ENCODE measurements at regions not wholly inside any gene's neighbourhood (a gene's known extent, or its start where the extent isn't known, plus 50 kb on each side); places are given as distances from the start of the nearest gene placed in this dataset.
"Not testable (repeated sequence)": the region's sequence is repeated elsewhere in the genome, so short reads cannot be mapped to it uniquely, and the experiment has no call there.

DNA sequence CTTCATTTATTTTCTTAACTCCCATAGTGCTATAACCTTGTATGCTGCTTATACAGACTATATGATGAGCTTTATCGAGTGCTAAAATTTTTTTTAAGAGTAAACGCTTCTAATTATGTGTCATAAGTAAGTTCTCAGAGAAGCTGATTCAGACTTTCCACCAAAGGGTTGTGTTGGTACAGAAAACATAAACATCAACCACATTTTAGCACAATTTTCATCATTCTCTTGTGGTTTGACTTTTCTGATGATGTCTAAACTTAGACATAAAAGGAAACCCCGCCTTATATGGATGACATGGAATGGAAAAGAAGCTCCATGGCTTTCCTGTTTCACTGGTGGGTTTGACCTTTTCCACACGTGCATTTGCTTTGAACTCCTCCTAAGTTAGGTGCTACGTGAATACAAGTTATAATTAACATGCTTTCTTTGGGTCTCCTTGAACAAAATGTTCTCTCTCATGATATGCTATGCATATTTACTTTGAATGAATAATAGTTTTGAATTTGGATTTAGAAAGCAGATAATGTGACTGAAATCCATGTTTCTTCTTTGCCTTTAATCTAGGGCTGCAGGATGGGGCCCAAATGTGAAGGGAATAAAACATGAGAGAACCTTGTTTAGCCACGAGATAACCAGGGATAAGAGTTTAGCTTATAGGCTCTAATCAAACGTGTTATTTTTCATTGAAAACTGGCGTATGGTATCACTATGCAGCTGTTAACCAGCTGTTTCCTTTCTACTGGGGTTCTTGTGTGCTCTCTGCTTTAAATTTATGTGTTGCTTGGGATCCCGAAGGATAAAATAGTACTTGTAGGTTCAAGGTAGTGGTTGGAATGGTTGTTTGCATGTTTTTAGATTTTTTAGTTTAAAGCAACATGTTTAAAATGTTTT lies 127.1 kb upstream of the AHI1 start:
- WGBS, 2 donors, result 59 to 61% methylated on average over 9 of the region's 9 CpGs
- no peak for DNase-seq (ENCODE audit: low spot score in 2 of 2)
- no peak overlapping the region for H3K4me3 ChIP-seq (ENCODE audit: low read depth, poor library complexity, severe bottlenecking)
- no peak for TF ChIP-seq POLR2A (IDR thresholded peaks at IDR 0.05)
- TF ChIP-seq, protein P1, sequence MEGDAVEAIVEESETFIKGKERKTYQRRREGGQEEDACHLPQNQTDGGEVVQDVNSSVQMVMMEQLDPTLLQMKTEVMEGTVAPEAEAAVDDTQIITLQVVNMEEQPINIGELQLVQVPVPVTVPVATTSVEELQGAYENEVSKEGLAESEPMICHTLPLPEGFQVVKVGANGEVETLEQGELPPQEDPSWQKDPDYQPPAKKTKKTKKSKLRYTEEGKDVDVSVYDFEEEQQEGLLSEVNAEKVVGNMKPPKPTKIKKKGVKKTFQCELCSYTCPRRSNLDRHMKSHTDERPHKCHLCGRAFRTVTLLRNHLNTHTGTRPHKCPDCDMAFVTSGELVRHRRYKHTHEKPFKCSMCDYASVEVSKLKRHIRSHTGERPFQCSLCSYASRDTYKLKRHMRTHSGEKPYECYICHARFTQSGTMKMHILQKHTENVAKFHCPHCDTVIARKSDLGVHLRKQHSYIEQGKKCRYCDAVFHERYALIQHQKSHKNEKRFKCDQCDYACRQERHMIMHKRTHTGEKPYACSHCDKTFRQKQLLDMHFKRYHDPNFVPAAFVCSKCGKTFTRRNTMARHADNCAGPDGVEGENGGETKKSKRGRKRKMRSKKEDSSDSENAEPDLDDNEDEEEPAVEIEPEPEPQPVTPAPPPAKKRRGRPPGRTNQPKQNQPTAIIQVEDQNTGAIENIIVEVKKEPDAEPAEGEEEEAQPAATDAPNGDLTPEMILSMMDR (IDR thresholded peaks at IDR 0.05), result no peak
- intact Hi-C loops (cut with DNase I; ENCODE audit: low total_unique reads), result no loop called here

DNA sequence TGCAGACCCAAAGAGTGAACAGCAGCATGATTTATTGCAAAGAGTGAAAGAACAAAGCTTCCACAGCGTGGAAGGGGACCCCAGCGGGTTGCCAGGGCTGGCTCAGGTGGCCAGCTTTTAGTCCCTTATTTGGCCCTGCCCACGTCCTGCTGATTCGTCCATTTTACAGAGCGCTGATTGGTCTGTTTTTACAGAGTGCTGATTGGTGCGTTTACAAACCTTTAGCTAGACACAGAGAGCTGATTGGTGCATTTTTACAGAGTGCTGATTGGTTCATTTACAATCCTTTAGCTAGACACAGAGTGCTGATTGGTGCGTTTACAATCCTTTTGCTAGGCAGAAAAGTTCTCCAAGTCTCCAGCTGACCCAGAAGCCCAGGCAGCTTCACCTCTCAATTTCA lies 128.5 kb upstream of the AHI1 start:
- H3K4me3 ChIP-seq (ENCODE audit: low read depth, poor library complexity, severe bottlenecking); DNase-seq (ENCODE audit: low spot score in 2 of 2); intact Hi-C loops (cut with DNase I; ENCODE audit: low total_unique reads): not testable (repeated sequence)
- WGBS, 2 donors, result 82 to 95% methylated on average over 7 of the region's 7 CpGs

- TF ChIP-seq POLR2A (IDR thresholded peaks at IDR 0.05), result no peak
- TF ChIP-seq, protein P1 (IDR thresholded peaks at IDR 0.05), result no peak
- no peak overlapping the region for H3K4me3 ChIP-seq (ENCODE audit: low read depth, poor library complexity, severe bottlenecking)
- DNase-seq (ENCODE audit: low spot score in 2 of 2), result no peak
- intact Hi-C loops (cut with DNase I; ENCODE audit: low total_unique reads), result no loop called here
Measured at GRCh38 chr6:135627092-135627715, 129.7 kb upstream of the AHI1 start.

GRCh38 chr6:135630789-135631376 lies 133.3 kb upstream of the AHI1 start:
- WGBS, 2 donors, result 66 to 79% methylated on average over 6 of the region's 6 CpGs
- TF ChIP-seq, protein P1 (IDR thresholded peaks at IDR 0.05), result no peak
- TF ChIP-seq POLR2A (IDR thresholded peaks at IDR 0.05), result no peak
- intact Hi-C loops (cut with DNase I; ENCODE audit: low total_unique reads), result no loop called here
- DNase-seq (ENCODE audit: low spot score in 2 of 2), result no peak
- no peak overlapping the region for H3K4me3 ChIP-seq (ENCODE audit: low read depth, poor library complexity, severe bottlenecking)

- no peak for TF ChIP-seq POLR2A (IDR thresholded peaks at IDR 0.05)
- TF ChIP-seq, protein P1 (IDR thresholded peaks at IDR 0.05), result no peak
- DNase-seq (ENCODE audit: low spot score in 2 of 2), result no peak
- no peak overlapping the region for H3K4me3 ChIP-seq (ENCODE audit: low read depth, poor library complexity, severe bottlenecking)
- intact Hi-C loops (cut with DNase I; ENCODE audit: low total_unique reads), result no loop called here
- WGBS, 2 donors, result 51 to 61% methylated on average over 2 of the region's 2 CpGs
Measured at GRCh38 chr6:135631821-135632220, 134.3 kb upstream of the AHI1 start.

DNA sequence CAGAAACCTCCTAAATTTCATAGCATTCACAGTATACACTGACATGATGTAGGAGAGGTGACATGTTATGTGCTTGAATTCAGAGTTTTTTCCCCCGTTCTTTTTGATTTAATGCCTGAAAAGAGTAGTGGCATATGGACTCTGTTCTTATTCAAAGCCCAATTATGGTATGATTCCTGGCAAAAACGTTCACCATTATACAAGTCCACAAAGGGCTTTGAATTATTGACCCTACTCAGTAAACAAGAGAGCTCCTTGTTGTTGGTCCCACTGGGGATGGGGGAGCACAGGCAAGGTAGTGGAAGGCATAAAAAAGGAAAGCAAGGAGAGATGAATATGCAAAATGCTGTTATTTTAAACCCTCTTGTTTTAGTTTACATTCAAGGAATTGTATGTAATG lies 136.0 kb upstream of the AHI1 start:
- intact Hi-C loops (cut with DNase I; ENCODE audit: low total_unique reads), result no loop called here
- no peak for TF ChIP-seq POLR2A (IDR thresholded peaks at IDR 0.05)
- TF ChIP-seq, protein P1 (IDR thresholded peaks at IDR 0.05), result no peak
- WGBS, 2 donors, result 57 to 63% methylated on average over 2 of the region's 2 CpGs
- no peak for DNase-seq (ENCODE audit: low spot score in 2 of 2)
- H3K4me3 ChIP-seq (ENCODE audit: low read depth, poor library complexity, severe bottlenecking), result no peak overlapping the region
